ENCODE measurements at regions not wholly inside any gene's neighbourhood (a gene's known extent, or its start where the extent isn't known, plus 50 kb on each side); places are given as distances from the start of the nearest gene placed in this dataset.

DNA sequence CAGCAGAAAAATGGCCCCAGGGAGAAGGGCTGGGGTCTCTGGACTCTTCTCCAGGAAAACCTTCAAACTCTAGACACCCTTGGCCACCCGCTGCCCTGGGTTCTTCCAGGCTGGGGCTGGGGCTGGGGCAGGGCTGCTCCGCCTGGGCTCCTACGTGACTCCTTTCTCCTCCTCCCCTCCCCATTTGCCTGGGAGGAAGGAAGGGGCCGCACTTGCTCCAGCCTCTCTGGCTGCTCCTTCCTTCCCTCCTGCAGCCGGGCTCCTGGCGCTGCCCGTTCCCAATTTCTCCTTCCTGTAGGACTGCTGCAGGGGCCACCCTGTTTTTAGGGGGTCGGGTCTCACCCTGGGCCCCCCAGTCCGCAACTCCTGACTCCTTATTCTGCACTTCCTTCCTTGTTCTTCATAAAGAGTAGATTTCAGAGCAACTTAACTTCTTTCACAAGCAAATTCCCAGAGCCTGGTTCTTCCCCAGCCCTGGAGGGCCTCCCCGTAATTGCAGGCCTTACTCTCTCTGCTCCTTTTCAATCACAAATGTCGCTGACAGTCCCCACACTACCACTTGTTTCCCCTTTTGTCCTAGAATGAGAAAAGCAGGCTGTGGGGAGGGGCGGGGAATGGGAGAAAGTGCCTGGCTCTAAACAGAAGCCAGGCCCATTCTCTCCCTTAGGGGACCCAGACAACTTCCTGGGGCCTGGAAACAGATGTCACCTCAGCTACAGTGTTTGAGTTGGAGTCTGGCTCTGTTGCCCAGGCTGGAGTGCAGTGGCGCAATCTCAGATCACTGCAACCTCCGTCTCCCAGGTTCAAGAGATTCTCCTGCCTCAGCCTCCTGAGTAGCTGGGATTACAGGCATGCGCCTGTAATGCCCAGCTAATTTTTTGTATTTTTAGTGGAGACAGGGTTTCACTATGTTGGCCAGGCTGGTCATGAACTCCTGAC is 137.8 kb downstream of the ENGASE start:
- H3K4me3 ChIP-seq (replicated peaks; ENCODE audit: low read depth, low read length) = no peak overlapping the region
- TF ChIP-seq, protein P1, sequence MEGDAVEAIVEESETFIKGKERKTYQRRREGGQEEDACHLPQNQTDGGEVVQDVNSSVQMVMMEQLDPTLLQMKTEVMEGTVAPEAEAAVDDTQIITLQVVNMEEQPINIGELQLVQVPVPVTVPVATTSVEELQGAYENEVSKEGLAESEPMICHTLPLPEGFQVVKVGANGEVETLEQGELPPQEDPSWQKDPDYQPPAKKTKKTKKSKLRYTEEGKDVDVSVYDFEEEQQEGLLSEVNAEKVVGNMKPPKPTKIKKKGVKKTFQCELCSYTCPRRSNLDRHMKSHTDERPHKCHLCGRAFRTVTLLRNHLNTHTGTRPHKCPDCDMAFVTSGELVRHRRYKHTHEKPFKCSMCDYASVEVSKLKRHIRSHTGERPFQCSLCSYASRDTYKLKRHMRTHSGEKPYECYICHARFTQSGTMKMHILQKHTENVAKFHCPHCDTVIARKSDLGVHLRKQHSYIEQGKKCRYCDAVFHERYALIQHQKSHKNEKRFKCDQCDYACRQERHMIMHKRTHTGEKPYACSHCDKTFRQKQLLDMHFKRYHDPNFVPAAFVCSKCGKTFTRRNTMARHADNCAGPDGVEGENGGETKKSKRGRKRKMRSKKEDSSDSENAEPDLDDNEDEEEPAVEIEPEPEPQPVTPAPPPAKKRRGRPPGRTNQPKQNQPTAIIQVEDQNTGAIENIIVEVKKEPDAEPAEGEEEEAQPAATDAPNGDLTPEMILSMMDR (IDR thresholded peaks at IDR 0.05; ENCODE audit: low read length, missing control alignments) = no peak
- no peak for DNase-seq (ENCODE audit: low read depth)

DNA sequence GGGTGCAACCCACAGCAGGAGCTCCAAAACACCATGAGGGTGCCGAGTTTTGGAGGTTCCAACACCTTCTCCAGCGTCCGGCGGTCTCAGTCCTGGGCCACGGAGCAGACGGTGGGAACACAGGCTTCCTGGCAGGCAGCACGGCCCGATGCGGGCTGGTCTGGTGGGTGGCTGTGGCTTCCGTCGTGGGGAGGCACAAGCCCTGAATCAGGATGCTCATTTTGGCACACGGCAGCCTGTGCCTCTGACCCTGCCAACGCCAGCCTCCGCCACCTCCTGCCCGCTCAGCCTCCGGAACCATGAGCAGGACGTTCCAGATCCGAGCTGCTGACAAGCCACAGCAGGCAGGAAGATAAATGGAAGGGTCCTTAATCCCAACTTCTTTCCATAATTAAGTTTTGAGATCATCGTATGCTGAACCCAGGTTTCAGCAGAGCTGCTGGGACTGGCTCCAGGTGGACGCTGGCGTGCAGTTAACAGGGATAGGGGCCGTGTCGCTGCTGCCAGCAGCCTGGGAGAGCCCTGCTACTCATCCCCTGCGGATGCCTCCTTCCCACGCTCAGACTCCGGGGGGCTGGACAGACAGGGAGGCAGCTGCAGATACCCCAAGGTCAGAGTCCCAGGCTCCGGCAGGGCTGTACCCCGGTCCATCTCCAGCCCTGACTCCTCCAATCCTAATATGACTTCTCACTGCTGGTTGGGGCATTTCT is 136.6 kb downstream of the ENGASE start:
- TF ChIP-seq, protein P1 (IDR thresholded peaks at IDR 0.05; ENCODE audit: low read length, missing control alignments) = no peak
- H3K4me3 ChIP-seq (replicated peaks; ENCODE audit: low read depth, low read length) = no peak overlapping the region
- no peak for DNase-seq (ENCODE audit: low read depth)

DNA sequence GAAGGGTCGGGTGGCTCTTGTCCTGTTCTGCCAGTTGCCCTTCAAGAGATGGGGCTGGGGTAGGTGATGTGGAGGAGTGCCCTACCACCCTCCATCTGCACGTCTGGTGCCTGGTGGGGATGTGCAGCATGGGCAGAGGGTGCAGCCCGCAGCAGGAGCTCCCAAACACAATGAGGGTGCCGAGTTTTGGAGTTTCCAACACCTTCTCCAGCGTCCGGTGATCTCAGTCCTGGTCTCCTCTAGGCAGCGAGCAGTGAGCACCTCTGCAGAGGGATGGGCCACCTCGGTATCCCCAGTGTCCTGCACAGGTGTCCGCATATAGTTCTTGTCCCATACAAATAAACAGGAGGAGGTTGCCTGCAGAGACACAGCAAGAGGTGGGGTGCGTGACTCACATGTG is 136.0 kb downstream of the ENGASE start:
- no peak for DNase-seq (ENCODE audit: low read depth)
- TF ChIP-seq, protein P1 (IDR thresholded peaks at IDR 0.05; ENCODE audit: low read length, missing control alignments) = no peak
- no peak overlapping the region for H3K4me3 ChIP-seq (replicated peaks; ENCODE audit: low read depth, low read length)

DNA sequence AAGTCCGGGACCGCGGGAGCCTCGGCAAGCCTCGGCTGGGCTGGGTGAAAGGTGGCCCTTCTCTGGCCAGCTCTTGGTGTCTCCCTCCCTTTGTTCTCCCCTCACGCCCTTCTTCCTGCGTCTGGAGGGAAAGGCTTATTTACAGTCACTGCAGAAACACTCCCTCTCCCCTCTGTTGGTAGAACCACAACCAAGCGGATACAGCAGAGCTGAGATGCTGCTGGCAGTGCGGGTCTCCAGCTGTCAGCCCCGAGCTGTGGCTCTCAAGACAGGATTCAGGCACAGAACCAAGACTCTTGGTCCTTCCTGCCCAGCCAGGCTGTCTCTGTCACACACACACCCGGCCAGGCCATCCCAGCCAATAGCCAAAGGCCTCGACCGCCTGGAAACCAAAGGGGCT is 133.3 kb downstream of the ENGASE start:
- TF ChIP-seq, protein P1 (IDR thresholded peaks at IDR 0.05; ENCODE audit: low read length, missing control alignments) = no peak
- no peak for DNase-seq (ENCODE audit: low read depth)
- no peak overlapping the region for H3K4me3 ChIP-seq (replicated peaks; ENCODE audit: low read depth, low read length)

DNA sequence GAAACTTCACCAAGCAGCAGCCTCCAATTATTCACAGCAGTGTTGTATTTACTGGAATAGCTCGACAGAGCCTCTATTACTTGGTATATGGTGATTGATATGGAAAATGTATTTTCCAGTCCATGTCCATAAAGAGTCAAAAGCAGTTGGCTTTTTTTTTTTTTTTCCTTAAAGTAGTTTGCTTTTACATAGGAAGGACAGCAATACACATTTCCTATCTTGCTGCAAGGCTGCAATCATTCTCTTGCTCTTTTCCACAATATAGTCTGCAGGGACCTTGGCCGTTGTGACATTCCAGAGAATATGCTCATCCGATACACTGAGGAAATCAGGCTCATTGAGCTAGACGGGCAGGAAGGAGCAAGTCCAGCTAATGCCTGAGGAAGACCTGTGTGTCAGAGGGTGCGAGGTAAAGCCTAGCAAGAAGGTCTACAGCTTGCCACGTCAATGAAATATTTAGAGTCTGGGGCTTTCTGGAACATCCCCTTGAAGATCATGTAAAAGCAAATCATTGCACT is 131.1 kb downstream of the ENGASE start:
- TF ChIP-seq, protein P1 (IDR thresholded peaks at IDR 0.05; ENCODE audit: low read length, missing control alignments) = no peak
- no peak for DNase-seq (ENCODE audit: low read depth)

DNA sequence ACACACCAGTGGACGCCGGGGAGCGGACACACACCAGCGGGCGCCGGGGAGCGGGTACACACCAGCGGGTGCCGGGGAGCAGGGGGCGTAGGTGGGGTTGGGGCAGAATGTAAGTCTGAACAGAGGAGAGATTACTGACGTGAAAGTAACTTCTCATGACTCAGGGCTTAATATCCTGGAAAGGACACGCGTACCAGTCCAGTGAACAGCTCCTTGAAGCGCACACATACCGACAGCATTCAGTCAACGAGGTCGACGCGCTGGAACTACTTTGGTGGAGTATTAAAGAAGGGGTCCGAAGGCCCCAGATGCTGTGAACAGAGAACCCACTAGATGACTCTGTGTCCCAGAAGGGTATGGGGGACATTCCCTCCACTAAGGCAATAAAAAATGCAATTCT is 129.6 kb downstream of the ENGASE start:
- DNase-seq (ENCODE audit: low read depth) = no peak
- H3K4me3 ChIP-seq (replicated peaks; ENCODE audit: low read depth, low read length) = no peak overlapping the region
- TF ChIP-seq, protein P1 (IDR thresholded peaks at IDR 0.05; ENCODE audit: low read length, missing control alignments) = no peak

More for the DNA sequence above, 131.1 kb downstream of the ENGASE start:
- H3K4me3 ChIP-seq (replicated peaks; ENCODE audit: low read depth, low read length) = no peak overlapping the region

Data from fibroblast of pulmonary artery (primary cell).